OCI-LY7 (cell line): ENCODE measurements at regions not wholly inside any gene's neighbourhood (a gene's known extent, or its start where the extent isn't known, plus 50 kb on each side); places are given as distances from the start of the nearest gene placed in this dataset.

ENCODE experiments used
- BruUV-seq: library from RNA; stranded (reverse); fragments of 400-500 nt; replicated peaks from 2 replicates; lab custom pipeline; 2021; lab: Mats Ljungman, UMichigan
- CTCF ChIA-PET: fragments of 300-600 bp; sonication (Branson Sonifier 250); formaldehyde crosslinking; loops from one replicate; lab custom pipeline; 2022; ENCODE audit warnings: antibody characterized with exemption; ENCODE audit not compliant: unreplicated experiment; lab: Charles Lee
- POLR2A ChIA-PET: fragments of 300-600 bp; sonication (Branson Sonifier 250); formaldehyde crosslinking; loops from one replicate; lab custom pipeline; 2022; ENCODE audit warnings: antibody characterized with exemption; lab: Charles Lee
- DNase-seq: peaks from one replicate; pipeline ENCODE4 v3.0.0-alpha.2; 2015; ENCODE audit warnings: low spot score
- H2AFZ ChIP-seq: fragments of 200-600 bp; sonication (generic), shearing (Covaris generic); 2 replicates; pipeline ENCODE4 v1.6.1; 2014; ENCODE audit warnings: mild to moderate bottlenecking, antibody characterized with exemption, low read length, moderate library complexity
- H3K27ac ChIP-seq: fragments of 200-600 bp; sonication (generic); 2 replicates; pipeline ENCODE4 v1.5.1; 2014; ENCODE audit warnings: mixed run types, low read depth, mild to moderate bottlenecking, moderate library complexity, low read length, inconsistent platforms; ENCODE audit not compliant: poor library complexity, severe bottlenecking
- H3K36me3 ChIP-seq: fragments of 200-600 bp; sonication (generic); 2 replicates; pipeline ENCODE4 v1.6.1; 2014; ENCODE audit warnings: mild to moderate bottlenecking, antibody characterized with exemption, low read length, moderate library complexity, mixed read lengths; ENCODE audit not compliant: insufficient read depth
- H3K4me1 ChIP-seq: fragments of 200-600 bp; sonication (generic); 2 replicates; pipeline ENCODE4 v1.5.1; 2014; ENCODE audit warnings: mild to moderate bottlenecking, low read length; ENCODE audit not compliant: insufficient read depth, poor library complexity, severe bottlenecking
- H3K4me2 ChIP-seq: fragments of 200-600 bp; sonication (generic); 2 replicates; pipeline ENCODE4 v1.6.1; 2014; ENCODE audit warnings: mild to moderate bottlenecking, low read length
- H3K4me3 ChIP-seq: fragments of 200-600 bp; sonication (generic); 2 replicates; pipeline ENCODE4 v1.5.1; 2014; ENCODE audit warnings: mild to moderate bottlenecking, low read depth, low read length; ENCODE audit not compliant: poor library complexity, severe bottlenecking
- H3K79me2 ChIP-seq: fragments of 200-600 bp; sonication (generic); 2 replicates; pipeline ENCODE4 v1.6.1; 2016; ENCODE audit warnings: low read depth, mild to moderate bottlenecking, low read length, moderate library complexity, mixed read lengths; ENCODE audit not compliant: insufficient read depth
- H3K9me2 ChIP-seq: fragments of 200-600 bp; sonication (generic); 2 replicates; pipeline ENCODE4 v1.6.1; 2016; ENCODE audit warnings: mild to moderate bottlenecking, low read length, mixed read lengths; ENCODE audit not compliant: insufficient read depth
- H3K9me3 ChIP-seq: fragments of 200-600 bp; sonication (generic); 2 replicates; pipeline ENCODE4 v1.6.1; 2014; ENCODE audit warnings: mild to moderate bottlenecking, mixed run types, low read length, mixed read lengths
- H4K20me1 ChIP-seq: fragments of 200-600 bp; sonication (generic); 2 replicates; pipeline ENCODE4 v1.6.1; 2014; ENCODE audit warnings: mild to moderate bottlenecking, antibody characterized with exemption, low read length, moderate library complexity, mixed read lengths; ENCODE audit not compliant: insufficient read depth
- CTCF ChIP-seq: fragments of 200-600 bp; sonication (generic); conservative IDR thresholded peaks from 2 replicates; pipeline ENCODE4 v1.5.1; 2014; ENCODE audit warnings: mild to moderate bottlenecking, antibody characterized with exemption, low read length, moderate library complexity, mixed read lengths
- EZH2phosphoT487 ChIP-seq: fragments of 200-600 bp; sonication (generic); IDR thresholded peaks from 2 replicates; pipeline ENCODE4 v1.6.1; 2018; ENCODE audit warnings: low read depth, borderline replicate concordance, mild to moderate bottlenecking, mixed run types, antibody characterized with exemption, low read length, moderate library complexity, mixed read lengths
- intact Hi-C: fragments of 100-400 bp; cut with micrococcal nuclease; formaldehyde crosslinking; loops from one replicate; pipeline ENCODE4 v1.10.0; 2022; ENCODE audit not compliant: unreplicated experiment

GRCh38 chr20:48308232-48308781 lies 519.5 kb downstream of the PREX1 start:
- no TSS peak for BruUV-seq
- CTCF ChIA-PET, result no interaction called here
- DNase-seq, result no peak
- H3K9me2 ChIP-seq, result no peaks in the 10 kb centered on the region
- H3K36me3 ChIP-seq, result no peaks in the 10 kb centered on the region
- intact Hi-C loops, result no loop called here
- no peaks in the 10 kb centered on the region for H3K79me2 ChIP-seq
- TF ChIP-seq CTCF (no peak), EZH2phosphoT487 (no peak)
- H2AFZ ChIP-seq, result no peak overlapping the region
- no peak overlapping the region for H3K4me2 ChIP-seq
- no peaks in the 10 kb centered on the region for H4K20me1 ChIP-seq
- H3K9me3 ChIP-seq, result no peaks in the 10 kb centered on the region
- H3K27ac ChIP-seq, result no peak overlapping the region
- H3K4me3 ChIP-seq, result no peak overlapping the region
- H3K4me1 ChIP-seq, result no peaks in the 10 kb centered on the region
- POLR2A ChIA-PET, result interaction anchor here (0.6 to 0.7 kb wide), 3 partner anchors 13 to 86 kb away, joined by 3 read pairs; no protein-coding TSS in a partner anchor

DNA sequence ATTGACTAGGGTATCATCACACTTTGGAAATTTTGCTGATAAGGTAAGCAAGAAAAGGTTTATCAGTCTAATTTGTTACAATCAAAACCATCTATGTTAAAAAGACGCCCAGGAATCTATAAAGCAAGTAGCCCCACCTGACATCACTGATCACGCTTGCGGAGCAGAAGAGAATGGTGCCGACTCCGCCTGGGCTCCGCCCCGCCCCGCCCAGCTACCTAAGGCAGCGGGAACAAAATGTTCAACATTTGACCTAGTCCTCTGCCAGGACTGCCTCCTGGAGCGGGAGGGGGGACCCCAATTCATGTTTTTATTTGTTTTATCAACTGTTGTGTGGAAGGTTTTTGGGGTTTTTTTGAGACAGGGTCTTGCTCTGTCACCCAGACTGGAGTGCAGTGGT lies 520.5 kb downstream of the PREX1 start:
- no peaks in the 10 kb centered on the region for H3K36me3 ChIP-seq
- H3K9me3 ChIP-seq, result no peaks in the 10 kb centered on the region
- no peaks in the 10 kb centered on the region for H3K4me1 ChIP-seq
- no peak overlapping the region for H3K27ac ChIP-seq
- H3K4me2 ChIP-seq, result no peak overlapping the region
- no peaks in the 10 kb centered on the region for H3K9me2 ChIP-seq
- no peak overlapping the region for H3K4me3 ChIP-seq
- no TSS peak for BruUV-seq
- DNase-seq, result no peak
- H2AFZ ChIP-seq, result no peak overlapping the region
- no peaks in the 10 kb centered on the region for H3K79me2 ChIP-seq
- intact Hi-C loops, result no loop called here
- ChIA-PET CTCF (no interaction called here), POLR2A (interaction anchor here (0.6 to 0.7 kb wide), 2 partner anchors 66 to 87 kb away, joined by 3 to 5 read pairs; no protein-coding TSS in a partner anchor)
- no peak for TF ChIP-seq CTCF
- no peak for TF ChIP-seq EZH2phosphoT487
- H4K20me1 ChIP-seq, result no peaks in the 10 kb centered on the region

- DNase-seq, result no peak
- H2AFZ ChIP-seq, result no peak overlapping the region
- BruUV-seq, result no TSS peak
- intact Hi-C loops, result no loop called here
- no peaks in the 10 kb centered on the region for H3K4me1 ChIP-seq
- H3K9me2 ChIP-seq, result no peaks in the 10 kb centered on the region
- no peak overlapping the region for H3K4me2 ChIP-seq
- H3K79me2 ChIP-seq, result no peaks in the 10 kb centered on the region
- no peaks in the 10 kb centered on the region for H4K20me1 ChIP-seq
- CTCF ChIA-PET, result no interaction called here
- no peaks in the 10 kb centered on the region for H3K36me3 ChIP-seq
- H3K9me3 ChIP-seq, result no peaks in the 10 kb centered on the region
- POLR2A ChIA-PET, result interaction anchor here (0.5 kb wide), 1 partner anchor 18 kb away, joined by 4 read pairs; no protein-coding TSS in a partner anchor
- no peak overlapping the region for H3K4me3 ChIP-seq
- no peak overlapping the region for H3K27ac ChIP-seq
- TF ChIP-seq CTCF (no peak), EZH2phosphoT487 (no peak)
These were observed 517.7 kb upstream of the SULF2 start for GRCh38 chr20:48302844-48303542.
